GM20000 (cell line): ENCODE measurements at regions not wholly inside any gene's neighbourhood (a gene's known extent, or its start where the extent isn't known, plus 50 kb on each side); places are given as distances from the start of the nearest gene placed in this dataset.

Experiments
- DNase-seq: peaks from one replicate; pipeline ENCODE4 v3.0.0; 2012; ENCODE audit warnings: low spot score
- CTCF ChIP-seq: IDR thresholded peaks from 2 replicates; pipeline ENCODE4 v1.5.1; 2012; ENCODE audit warnings: mild to moderate bottlenecking, control low read depth; ENCODE audit errors: extremely low read depth, missing control alignments

DNA sequence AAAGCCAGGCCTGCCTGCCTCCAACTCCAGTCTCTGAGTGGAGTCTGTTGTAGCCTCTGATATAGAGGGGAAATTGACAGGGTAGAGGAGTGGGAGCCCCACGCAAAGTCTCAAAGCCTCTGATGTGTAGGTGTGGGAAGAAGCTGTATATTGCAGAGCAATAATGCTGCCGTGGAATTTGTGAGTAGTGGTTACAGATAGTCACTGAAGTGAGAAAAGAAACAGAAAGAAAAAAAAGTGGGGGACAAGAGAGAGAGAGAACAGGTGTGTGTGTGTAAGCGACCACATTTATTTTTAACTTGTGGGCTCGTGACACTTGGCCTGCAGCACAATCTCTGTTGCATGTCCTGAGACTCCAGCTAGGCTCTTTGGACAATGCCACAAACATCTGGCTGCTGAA is 227.8 kb downstream of the NSG2 start:
- TF ChIP-seq CTCF = no peak
- peak; percentile 32 for DNase-seq

GRCh38 chr5:174275959-174276358 is 230.5 kb downstream of the NSG2 start:
- no peak for TF ChIP-seq CTCF
- DNase-seq = no peak

GRCh38 chr5:174281089-174281760 is 235.7 kb downstream of the NSG2 start:
- no peak for TF ChIP-seq CTCF
- no peak for DNase-seq

DNA sequence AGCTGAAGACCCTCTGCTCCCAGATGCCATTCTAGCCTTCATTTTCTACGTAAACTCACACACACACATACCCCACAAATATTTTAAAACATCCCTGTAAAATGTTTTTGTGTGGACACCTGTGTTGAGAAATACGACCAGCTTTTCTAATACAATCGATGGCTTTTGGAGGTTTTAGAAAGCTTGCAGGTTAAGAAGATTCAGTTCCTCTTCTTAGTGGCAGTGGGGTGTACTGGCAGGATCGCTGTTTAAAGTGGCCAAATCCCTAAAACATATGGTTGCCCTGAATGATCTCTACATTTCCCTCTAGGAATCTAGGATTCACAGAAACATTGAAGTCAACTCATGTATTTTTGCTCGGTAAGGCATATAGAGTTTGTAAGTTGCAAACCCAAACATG is 236.3 kb downstream of the NSG2 start:
- no peak for TF ChIP-seq CTCF

DNA sequence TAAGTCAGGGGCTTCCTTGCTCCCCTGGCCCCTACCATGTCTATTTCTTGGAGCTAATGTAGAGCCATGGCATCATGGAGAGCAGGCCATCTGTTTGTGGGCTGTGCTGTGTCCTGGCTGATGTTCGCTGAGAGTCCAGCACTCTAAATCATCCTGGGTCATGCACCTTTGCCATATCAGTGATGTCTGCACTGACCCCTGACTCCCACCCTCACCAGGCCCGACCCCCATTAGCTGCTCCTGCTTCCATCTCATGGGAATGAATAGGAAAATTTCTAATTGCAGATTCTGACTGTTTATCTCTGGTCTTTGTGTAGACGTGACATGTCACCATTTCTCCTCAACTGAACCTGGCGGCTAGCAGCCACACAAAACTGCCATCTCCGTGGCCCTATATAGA is 236.9 kb downstream of the NSG2 start:
- TF ChIP-seq CTCF = no peak
- DNase-seq = no peak

More for the DNA sequence above, 236.3 kb downstream of the NSG2 start:
- DNase-seq = no peak

DNA sequence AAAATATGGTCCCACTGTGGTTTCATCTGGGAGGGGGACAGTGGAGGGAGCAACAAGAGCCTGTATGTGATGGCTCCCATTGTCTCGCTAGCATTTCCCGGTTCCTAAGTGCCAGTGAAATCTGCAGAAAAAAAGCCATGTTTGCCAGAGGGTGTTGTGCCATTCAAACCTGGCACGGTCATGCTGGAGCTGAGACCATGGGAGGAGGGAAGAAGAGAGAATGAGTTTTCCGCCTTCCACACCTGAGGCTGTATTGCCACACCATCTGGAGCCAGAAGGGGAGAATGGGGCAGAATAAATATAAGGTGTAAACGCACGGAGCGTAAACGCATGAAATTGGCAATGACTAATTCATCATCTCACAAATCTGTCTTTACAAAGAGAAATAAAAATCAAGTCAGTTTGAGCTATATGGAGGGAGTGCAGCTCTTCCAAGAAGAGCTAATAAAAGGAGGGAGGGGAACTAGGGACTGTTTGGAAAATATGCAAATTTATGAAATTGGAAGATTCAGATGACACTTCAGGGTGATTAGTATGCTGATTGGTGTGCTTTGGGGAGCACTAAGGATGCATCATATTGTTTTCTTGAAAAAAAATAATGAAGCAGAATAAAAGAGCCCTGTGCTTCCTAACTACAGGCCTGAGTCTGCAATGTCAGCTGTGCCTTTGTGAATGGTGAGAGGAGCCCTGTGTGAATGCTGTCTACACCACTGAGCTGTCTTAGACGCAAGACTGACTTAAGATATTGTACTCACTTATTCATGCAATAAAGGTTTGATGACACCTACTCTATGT is 237.9 kb downstream of the NSG2 start:
- DNase-seq = no peak
- TF ChIP-seq CTCF = no peak

DNA sequence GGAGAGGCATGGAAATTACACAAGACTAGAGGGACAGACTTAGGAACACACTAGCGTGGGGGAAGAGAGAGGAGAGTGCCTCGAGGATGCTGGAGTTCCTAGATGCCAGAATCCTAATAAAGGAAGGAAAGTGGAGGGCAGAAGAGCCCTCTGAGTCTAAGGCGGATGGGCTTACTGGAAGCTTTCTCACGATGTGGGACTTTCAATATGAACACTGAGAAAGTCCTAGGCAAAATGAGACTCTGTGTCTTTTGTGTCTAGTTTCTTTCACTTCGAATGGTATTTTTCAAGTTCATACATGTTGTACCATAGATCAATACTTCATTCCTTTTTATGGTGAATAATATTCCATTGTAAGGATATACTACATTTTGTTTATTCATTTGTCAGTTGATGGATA is 239.4 kb downstream of the NSG2 start:
- TF ChIP-seq CTCF = no peak
- DNase-seq = no peak
